Hindlimb muscle (tissue), 1 donor: ENCODE measurements at regions not wholly inside any gene's neighbourhood (a gene's known extent, or its start where the extent isn't known, plus 50 kb on each side); places are given as distances from the start of the nearest gene placed in this dataset.

ENCODE experiments used
- DNase-seq: peaks from one replicate; pipeline ENCODE4 v3.0.0-alpha.2; 2013

DNA sequence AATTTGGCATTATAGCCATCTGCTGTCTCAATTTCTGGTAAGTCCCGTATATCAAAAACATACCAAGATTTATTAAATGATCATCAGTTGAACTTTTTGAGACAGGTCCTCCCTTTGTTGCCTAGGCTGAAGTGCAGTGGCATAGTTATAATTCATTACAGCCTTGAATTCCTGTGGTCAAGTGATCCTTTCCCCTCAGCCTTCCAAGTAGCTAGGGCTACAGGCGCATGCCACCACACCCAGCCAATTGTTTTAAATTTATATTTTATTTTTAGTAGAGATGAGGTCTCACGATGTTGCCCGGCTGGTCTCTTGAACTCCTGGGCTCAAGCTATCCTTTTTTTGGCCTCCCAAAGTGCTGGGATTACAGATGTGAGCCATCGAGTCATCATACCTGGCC, 418.9 kb downstream of the ARHGEF28 start:
- no peak for DNase-seq

DNA sequence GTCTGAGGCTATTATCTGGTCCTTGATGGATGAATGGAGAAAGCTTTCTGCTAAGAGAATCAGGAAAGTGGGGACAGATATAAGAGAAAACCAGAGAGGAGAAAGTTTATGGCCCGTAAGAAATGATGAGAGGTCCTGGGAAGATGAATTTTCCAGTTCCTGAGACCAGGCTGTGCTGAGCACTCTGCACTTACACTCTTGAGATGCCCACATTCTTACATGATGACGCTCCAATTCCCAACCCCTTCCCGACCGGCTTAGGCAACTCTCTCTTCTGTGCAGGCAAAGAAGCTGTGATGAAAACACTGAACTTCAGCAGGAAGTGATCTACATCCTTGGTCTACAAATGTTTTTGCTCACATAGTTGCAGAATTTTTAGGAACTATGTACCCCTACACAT, 417.0 kb downstream of the ARHGEF28 start:
- no peak for DNase-seq

DNA sequence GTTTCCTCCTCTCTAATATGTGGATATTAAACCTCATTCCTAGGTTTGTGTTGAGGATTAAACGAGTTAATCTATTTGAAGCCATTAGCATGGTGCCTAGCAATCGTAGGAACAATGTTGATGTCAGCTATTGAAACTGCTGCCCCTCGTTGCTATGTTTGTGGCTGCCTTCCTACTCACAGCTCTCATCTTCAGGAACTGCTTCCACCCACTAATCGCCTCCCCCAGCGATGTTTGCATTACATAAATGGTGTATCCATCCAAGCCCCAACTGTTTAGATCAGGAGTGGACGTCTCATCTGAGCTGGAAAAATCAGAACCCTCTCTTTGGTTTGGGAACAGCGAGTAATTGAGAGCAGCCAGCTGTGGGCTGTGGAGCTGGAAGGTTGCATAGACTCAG, 416.6 kb downstream of the ARHGEF28 start:
- no peak for DNase-seq

DNA sequence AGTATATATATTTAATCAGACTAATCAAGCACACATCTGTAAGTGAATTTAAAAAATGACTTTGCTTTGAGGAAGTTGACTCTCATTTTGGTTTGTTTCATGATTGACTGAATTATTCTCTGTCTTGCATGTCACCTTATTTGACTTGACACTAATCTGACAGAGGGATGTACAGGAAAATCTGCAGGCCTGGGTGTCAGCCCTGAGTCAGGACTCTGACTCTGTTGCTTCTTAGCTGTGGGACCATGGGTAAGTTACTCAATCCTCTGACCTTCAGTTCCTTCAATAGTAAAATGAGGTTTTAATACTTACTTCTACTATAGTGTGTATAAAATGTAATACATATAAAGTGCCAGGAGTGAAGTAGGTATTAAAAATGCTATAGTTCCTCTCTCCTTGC, 415.9 kb downstream of the ARHGEF28 start:
- DNase-seq, result no peak

DNA sequence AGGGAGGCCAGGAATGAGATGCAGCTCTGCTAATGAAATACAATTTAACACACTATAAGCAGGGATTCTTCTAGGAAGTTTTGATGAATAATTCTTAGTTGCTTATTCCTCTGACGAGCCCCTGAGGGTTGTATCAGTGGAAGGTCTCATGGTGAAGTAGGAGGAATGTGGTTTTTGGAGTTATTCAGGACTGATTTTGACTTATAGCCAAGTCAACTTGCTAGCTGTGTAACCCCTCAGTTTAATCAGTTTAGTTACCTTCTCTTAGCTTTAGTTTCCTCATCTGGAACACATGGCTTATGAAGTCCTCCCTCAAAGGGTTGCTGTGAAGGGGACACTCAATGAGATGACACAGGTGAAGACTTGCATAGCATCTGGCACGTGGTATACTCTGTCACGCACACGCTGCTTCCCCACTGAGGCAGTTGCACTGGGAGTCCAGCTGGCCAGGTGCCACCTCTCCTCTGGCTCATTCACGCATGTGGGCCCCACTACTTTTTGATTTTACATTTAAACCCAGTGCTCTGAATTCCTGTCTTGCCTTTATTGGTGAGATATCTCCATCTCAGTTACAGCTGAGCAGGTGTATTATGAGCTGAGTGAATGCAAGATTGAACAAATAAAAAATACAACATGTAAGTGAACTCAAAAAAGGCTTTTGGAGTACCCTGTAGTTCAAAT, 415.0 kb downstream of the ARHGEF28 start:
- DNase-seq, result no peak

DNA sequence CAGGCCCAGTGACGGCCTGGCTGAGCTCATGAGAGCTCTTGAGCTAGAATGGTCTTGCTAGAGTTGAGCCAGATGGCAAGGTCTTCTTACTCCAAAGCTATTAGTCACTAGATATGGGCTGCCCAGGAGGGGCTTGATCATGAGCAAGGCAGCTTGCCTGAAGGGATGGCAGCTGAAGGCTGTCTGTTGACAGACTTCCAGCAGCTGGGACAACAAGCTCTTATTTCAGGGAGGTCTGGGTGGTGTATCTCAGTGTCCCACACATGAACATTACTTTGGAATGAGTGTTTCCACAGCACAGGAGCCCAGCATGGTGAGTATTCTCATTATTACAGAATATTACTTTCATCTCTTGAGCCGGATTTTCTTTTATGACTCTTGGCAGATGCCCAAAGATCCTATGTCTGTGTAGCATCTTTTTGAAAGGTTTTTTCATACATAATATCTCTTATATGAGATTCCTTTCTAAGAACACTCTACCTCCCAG, 414.1 kb downstream of the ARHGEF28 start:
- DNase-seq, result peak; percentile 45

DNA sequence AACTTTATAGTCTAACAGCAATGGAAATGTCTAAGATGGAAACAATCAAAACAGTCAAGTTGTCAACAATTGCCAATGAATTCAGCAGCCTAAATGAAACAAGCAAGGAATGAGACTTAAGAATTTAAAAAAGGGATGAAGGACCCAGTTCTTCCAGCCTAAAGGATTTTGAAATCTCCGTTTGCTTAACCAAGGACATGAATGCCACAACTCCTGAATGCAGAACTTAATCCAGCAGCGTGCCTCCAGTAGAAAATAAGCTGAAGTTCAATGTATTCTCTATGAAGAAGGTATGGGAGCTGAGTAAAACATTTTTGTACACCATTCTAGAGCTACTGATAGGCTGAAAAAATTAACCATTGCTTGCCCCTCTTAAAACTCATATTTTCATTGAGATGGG, 411.3 kb downstream of the ARHGEF28 start:
- no peak for DNase-seq

DNA sequence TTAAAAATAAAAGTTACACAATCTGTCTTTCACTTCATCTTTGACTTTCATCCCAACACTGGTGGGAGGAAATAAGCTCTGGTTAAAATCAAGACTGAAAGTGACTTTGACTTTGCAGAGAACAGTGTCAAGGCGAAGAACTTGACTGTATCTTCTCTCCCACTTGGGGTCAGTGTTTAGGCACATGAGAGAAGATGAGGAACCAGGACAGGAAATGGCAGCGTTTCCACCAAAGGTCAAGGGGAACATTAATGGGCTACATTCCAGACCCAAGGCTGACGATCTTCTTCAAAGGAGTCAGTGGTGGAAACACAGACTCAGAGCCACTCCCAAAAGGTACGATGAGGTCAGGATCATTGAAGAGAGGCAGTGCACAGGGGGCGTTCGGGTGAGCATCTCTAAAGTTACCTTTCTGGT, 409.5 kb downstream of the ARHGEF28 start:
- DNase-seq, result peak; percentile 48

DNA sequence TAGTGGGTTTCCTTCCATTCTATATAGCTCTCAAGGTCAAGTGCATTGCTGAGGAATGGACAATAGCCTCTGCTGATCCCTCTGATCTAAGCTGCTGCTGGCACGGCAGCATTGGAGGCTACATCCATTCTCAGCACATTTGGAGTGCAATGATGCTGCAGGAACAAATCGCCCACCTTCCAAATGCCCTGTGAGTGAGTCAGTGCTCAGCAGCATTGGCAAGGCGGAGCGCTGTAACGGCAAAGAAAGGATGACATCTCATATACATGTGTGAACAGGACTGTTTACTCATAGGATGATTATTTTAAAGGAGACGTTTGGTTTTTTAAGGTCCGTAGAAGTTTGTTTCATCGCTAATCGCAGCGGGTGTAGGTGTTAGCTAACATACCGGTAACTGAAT, 408.7 kb downstream of the ARHGEF28 start:
- DNase-seq, result no peak

DNA sequence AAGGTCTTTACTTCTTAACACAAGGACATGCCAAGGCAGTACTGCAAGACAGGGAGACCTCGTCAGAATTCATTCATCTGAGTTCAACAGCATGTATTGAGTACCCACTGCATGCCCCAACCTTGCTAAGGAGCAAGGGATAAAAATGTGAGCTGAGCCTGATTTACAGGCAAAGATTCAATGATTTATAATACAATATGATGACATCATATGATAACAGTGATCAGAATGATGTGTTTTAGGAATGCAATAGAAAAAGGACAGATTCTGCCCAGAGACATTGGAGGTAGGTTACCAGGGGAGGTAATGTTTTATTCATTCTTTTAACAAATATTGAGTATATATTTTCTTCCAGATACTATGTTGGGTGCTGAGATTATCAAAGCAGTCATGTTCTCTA, 406.6 kb downstream of the ARHGEF28 start:
- no peak for DNase-seq

DNA sequence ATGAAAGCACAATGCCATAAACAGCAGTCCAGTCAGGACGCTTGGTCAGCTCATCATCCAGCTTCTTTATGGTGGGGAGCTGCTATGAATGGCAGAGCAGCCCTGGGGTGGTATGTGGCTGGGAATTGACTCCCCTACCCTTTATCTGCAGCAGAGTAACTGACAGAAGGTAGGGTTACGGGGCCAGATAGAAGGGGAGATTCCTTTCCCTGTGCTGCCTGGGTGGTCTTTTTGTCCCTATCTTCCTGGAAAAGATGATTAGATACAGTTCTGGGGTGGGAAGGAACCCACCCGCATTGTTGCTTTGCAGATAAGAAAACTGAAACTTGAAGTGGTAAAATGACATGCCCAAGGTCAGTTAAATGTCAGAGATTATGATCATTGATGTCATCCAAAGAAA, 405.5 kb downstream of the ARHGEF28 start:
- no peak for DNase-seq

DNA sequence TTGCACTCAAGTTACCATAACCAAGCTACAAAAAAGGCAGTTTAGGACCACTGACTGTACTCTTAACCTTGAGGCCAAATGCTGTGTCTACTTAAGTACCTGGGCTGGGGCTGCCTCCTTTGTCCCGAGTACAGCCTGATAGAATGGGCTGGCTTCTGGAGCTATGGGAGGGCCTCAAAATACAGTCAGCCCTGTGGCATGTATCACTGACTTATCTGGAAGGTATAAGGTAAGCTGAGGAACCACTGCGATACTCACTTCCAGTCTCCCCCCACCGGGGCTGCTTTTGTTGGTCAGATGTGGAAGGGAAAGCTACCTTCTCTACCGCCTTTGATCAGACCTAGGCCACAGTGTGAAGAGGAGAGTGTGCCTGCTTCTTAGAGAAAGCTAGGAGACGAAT, 404.8 kb downstream of the ARHGEF28 start:
- no peak for DNase-seq

DNA sequence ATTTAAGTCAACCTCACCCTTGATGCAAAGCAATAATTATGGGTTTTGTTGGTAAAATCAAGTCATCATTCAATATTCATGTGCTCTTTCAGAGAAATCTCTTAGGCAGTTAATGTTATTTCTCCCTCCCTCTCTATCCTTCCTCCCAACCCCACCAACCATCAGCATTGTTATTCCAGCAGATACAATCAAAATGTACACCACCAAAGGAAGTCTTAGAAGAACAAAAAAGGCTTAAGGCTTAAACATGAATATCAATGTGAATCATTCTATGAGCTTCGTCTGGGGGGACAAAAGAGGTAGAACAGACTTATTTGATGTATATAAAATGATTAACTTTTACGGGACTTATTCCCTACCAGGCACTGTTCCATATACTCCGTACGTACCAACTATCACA, 404.4 kb downstream of the ARHGEF28 start:
- DNase-seq, result no peak

DNA sequence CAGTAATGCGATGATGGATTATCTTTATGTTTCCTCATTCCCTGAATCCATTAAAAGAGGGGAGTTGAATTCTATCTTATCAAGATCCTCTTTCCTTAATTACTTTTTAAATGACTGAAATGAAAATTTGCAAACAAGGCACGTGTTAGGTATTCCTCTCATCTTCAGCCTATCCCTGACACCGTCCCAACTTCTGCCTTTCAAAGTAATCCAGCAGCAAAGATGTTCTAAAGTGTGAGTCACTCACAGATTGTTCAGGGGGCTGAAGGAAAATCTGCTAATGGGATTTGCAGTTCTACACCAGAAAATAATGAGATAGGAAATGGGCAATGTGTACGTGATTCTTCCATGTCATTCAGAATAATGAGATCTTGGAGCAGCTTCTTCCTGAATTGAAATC, 403.0 kb downstream of the ARHGEF28 start:
- DNase-seq, result no peak

DNA sequence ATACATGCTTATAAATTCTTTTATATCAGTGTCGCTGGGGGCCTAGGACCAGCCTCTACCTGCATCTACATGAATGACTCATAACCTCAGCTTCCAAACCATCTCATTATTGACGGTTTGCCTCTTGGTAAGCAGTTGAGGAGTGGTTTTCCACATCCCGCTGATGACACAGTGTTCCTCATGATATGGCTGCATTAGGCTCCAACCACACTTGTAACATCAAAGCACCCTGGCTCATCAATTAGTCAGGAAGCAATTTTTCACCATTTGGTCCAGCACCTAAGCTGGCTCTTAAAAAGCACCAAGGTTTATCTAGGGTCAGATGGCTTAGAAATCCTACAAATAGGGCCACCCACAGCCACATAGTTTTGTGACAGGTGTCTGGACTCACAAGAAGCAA, 402.4 kb downstream of the ARHGEF28 start:
- DNase-seq, result no peak

DNA sequence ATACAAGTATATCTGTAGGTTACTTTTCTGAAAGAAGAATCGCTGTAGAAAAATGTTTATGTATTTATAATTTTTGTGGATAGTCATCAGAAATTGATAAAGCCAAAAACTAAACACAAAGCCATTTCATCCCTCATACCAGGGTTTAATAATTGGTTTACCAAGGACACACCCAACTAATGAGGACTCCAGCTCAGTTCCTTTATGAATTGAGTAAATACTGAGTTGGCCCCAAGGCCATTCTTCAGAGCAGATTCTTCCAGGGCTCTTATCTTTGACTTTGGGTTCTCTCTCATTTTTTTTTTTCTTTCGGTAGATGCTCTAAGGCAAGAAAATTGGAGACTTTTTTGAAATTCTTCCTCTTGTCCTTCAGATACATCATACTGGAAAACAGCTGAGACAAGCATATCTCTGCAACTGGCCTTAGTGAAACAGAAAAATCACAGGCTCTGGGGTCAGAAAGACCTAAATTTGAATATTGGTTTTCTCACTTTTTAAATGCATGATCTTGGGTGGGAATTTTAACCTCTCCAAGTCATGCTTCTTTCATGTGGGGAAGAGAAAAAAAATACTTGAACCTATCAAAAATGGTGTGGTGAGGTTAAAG, 401.8 kb downstream of the ARHGEF28 start:
- no peak for DNase-seq

DNA sequence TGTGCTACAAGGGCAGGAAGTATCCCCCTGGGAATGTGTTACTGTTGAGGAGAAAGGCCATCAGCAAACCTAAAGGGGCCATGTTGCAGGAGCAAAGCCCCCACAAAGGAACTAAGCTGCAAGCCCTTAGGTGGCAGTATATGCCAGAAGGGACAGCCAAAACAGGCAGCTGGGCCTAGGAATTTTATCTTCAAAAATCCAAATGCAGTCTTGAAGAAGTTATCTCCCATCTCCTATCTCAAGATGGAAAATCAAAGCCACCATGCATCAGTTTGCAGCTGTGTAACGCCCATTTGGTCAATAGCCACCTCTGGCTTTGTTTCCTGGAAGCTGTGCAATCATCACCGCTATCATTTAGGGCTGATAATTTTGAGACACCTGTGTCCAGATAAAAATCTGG, 400.3 kb downstream of the ARHGEF28 start:
- no peak for DNase-seq

DNA sequence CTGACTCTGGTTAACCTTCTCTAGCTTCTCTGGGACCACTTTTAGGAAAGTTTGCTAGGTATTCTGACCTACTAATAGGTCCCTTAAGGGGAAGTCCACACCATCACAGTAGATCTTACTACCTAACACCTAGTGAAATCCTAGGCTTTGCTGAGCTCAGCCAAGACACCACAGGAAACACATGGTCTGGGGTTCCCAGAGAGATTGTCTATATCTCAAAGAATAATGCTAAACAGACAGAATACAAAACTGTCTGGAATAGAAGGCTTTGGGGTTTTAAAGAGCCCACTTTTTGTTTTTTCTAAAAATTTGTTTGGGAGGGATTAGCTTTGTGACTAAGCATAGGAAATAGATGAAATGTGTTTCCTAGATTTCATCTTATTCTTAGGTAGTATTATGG, 395.1 kb downstream of the ARHGEF28 start:
- no peak for DNase-seq

DNA sequence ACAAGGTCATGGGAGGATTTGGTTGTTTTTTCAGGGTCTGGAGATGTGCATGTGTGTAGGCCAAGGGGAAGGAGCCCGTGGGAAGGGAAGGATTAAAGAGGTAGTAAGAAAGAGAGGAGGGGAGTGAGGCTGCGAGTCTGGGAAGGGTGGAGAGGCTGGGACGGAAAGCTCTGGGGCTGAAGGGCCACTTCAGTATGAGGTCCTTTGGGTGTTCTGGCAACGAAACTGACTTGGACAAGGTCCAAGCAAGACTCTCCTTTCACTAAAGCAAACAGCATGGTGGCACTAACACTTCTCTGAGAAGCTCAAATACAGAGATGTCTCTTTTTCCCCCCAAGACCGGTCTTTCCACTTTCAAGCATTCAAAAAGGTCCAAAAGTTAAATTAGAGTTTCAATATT, 394.5 kb downstream of the ARHGEF28 start:
- DNase-seq, result no peak

DNA sequence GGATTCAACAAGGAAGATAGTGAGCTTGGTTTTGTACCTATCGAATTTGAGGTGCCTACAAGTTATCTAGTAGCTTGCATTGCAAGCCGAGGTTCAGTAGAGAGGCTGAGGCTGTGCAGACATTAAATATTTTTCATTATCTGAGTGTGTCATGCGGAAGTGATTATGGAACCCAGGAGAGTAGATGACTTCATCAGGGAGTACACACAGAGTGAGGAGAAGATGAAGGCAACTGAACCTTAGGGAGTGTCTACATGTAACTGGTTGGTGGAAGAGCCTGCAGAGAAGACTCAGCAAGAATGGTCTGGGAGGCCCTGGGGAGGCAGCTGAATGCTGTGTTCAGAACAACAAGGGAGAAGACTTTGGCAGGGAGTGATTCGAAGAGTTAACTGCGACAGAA, 393.9 kb downstream of the ARHGEF28 start:
- DNase-seq, result no peak

DNA sequence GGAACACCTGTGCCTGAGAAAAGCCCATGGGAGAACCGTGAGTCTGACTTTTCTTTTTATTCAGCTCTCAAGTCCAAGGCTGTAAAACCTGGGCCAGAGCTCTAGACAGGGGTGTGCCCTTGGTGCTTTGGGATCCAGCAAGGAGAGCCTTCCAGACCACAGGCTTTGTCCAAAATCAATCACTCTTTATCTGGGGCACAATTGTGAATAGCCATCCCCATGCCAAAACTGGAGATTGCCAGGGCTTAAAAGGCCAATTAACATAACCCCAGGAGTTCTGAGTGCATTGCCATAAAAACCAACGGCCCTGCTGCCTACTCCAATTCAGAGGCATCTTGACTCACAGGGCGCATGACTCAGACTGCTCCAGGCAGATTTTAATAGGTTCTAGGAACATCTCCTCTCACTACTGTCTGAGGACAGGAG, 391.8 kb downstream of the ARHGEF28 start:
- no peak for DNase-seq

DNA sequence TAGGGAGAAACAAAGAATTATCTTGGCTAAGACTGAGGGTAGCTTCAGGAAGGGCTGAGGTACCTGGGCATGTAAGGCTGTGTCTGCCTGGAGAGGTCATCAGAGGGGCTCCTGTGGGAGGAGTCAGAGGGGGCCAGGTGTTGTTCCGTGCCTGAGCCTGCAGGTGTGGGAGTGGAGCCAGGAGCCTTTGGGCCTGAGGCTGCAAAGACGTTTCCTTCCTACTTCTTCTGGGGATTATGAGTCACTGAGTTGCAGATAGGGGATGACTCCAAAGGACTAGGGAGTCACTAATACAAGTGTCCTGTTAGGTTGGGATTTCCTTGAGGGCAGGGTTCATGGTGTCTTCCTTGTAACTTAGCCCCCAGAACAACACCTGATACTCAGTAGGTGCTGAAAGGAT, 391.1 kb downstream of the ARHGEF28 start:
- no peak for DNase-seq

DNA sequence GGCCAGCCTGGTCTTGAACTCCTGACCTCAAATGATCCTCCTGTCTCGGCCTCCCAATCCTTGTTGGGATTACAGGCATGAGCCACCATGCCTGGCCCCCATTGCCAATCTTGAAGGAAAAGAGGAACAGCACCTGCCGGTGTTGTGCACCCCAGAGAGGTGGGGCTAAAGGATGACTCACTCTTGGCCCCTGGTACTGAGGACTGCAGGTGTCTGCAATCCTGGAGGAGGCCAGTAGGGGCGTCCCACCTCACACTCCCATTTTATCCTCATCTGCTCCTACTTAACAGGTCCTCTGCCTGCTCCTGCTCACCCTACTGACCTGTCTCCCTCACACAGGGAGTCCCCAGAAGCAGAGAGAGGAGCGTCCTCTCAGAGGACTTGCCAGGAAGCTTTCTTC, 390.4 kb downstream of the ARHGEF28 start:
- no peak for DNase-seq

DNA sequence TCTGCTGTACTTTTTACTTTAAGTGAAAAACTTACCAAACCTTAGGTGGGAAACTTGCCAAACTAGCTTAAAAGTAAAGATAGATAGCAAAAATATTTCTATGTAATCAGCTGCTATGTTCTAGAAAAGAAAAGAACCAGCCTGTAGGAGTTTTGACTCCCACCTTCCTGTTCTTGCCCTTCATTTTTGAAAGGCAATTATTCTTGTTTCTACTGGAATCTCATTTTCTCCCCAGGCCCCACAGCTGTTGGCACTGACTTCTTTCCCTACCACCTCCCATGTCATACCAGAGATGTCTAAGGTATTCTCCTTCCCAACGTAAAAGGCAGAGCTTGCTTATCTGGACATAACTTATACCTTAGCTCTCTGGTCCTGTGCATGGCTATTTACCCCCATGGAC, 389.7 kb downstream of the ARHGEF28 start:
- no peak for DNase-seq

DNA sequence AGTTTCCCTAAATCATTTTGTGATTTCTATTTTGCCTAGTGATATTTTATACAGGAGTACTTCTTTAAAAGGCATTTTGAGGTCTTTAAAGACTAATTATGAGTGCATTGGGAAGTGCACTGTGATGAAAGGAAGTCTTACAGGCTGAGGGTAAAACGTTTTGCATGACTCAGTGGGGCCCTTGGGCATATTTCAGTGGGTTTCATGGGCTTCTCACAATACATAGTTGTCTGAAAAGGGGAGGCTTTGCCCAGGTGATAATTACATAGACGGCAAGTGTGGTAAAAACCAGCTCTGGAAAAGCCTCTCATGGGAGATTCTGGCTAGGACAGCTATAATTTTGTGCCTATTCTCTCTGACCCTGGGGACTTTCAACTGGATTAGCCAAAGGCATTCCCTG, 387.2 kb downstream of the ARHGEF28 start:
- no peak for DNase-seq
